ENCODE measurements at regions not wholly inside any gene's neighbourhood (a gene's known extent, or its start where the extent isn't known, plus 50 kb on each side); places are given as distances from the start of the nearest gene placed in this dataset.

GRCh38 chr10:78348411-78349164 lies 314.9 kb downstream of the RPS24 start:
- DNase-seq = no peak

GRCh38 chr10:78349165-78349516 lies 315.5 kb downstream of the RPS24 start:
- no peak for DNase-seq

DNA sequence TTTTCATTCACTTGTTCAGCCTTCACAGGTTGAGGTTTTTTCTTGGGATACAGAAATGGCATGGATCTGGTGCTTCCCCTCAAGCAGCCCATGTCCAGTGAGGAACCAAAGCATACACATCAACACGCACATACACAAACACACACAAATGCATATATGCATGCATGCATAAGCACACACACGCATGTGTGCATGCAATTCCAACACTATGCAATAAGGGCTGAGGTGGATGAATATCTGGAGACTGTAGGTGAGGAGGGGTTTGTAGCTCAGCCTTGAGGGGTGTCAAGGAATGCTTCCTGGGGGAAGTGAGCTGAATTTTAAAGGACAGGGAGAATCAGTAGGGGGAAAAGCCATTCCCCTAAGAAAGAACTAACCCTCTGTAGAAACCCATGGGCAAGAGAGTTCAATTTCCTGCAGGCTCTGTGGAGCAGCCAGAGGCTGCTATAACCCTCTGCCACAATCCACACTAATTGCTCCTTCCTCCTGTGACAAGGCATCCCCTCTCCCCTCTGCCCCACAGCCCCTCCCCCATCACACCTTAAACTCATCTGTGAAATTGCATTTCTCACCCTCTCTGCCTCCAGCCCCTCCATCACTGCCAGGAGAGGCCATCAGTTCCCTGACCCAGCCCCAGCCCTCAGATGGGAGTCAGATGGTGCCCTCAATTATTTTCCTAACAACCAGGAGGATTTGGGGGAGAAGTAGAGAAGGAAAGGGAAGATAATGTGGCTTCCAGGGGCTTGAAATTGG lies 316.4 kb downstream of the RPS24 start:
- no peak for DNase-seq

- DNase-seq = no peak
Measured at GRCh38 chr10:78351283-78351682, 317.6 kb downstream of the RPS24 start.

DNA sequence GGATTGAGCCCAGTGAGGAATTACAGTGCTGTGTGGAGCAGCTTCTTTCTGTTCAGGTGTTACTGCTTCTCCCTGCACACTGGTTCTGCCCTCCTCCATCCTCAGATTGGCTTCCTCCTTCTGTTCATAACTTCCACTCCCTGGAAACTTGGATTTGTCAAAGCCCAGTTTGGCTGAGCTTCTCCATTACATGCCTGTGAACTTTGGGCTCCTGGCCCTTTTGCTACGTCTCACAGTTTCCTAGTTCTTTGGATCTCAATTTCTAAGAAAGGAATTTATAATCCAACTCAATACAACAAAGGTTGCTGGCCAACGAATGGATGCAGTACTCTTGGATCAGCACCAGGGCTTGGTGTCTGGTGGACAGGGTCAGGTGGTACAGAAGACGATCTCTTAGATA lies 318.1 kb downstream of the RPS24 start:
- DNase-seq = no peak

GRCh38 chr10:78353636-78354035 lies 320.0 kb downstream of the RPS24 start:
- no peak for DNase-seq

DNA sequence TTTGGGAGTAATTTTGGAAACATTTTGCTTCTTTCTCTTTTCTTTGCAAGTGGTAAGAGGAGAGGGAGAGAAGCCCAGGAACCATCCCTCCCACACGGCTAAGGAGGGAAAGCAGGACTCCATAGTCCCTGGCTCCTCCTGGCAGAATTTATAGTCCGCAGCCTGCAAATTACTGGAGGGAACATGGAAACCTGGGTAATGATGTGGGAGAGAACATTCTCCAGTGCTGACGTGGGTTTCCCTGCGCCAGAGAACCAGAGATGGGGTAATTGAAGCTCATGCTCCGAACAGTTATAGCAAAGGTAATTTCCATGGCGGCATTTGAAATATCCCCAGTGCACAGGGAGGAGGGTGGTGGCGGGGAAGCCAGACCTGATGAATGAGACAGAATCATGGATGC lies 320.4 kb downstream of the RPS24 start:
- no peak for DNase-seq

DNA sequence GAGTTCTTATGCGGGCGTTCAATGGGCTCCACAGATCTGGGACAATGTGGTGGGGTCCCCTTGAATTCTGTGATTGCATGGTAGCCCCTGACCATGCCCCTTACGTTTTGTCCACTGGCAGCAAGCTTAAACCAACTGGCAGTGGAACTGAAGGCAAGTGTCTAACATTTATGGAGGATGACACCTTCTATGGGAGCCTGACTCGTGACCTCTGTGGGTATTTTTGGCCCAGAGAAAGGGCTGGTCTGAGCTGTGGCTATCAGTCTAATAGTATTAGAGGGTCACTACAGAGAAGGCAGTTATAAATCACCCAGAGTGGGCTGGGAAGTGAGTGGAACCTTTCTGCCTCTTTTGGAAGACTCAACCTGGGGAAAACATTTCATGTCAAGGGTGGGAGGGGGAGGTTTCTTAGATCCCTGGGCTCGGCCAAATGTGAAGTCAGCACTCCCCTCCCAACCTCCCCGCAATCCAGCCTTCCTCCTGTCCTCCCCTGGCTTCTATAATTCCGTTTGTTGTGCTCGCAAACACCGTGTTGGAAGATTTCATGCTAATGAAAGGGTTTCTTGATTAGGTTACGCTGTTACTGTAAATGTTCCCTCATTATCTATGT lies 322.7 kb downstream of the RPS24 start:
- no peak for DNase-seq

DNA sequence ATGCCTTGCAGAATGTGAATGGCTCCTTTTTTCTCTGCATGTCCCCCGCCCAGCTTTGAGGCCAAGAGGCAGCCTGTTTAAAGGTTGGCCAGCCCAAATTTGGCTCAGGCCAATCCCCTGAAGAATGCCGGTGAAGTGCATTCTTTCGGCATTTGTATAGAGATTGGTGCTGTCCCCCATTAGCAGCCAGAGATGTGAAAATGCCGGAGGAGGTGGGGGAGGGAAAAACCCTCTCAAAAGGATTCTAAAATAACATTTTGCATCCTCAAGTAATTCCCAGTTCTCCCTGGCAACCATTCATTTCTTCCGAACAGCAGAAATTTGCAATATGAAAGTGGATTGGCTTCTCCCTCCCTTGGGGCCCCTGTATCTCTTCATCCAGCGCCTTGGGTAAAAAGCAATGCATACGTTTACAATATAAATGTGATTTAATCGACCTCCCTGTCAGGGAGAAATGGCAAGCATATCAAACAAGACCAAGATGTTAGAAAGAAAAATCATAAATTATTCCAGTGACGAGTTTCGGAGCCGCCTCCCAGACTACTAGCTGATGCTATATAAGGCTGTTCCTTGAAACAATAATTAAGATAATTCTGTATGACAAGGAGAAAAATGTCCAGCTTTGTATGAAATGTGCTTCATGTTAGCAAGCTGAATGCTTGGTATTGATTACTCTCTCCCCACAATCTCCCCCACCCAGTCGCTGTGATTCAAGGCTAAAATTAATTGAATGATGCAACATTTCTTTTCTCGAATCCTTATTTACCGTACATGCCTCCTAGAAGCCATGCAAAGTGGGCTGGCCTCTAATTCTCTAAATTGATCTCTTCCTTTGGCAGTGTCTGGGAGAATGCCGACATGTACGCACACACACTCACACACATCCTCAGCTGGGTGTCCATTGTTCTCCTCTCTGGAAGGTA lies 323.7 kb downstream of the RPS24 start:
- DNase-seq = no peak

DNA sequence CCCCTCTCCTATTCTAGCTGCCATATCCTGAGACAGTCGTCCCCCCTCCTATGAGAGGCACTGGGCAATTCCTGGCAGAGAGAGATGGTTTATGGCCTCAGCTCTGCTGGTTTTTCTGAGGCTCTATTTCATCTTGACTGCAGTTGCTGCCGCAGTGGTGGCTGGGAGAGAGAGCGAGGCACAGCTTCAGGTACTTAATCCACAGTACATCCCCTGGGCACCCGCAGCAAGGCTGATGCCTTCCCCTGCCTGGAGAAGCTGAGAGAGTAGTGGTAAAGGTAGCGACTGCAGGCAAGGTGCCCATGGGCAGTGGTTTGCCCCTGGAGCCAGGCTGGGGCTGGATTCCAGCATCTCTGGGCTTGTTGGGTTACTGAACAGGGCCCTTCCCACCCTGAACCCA lies 324.7 kb downstream of the RPS24 start:
- DNase-seq = no peak

DNA sequence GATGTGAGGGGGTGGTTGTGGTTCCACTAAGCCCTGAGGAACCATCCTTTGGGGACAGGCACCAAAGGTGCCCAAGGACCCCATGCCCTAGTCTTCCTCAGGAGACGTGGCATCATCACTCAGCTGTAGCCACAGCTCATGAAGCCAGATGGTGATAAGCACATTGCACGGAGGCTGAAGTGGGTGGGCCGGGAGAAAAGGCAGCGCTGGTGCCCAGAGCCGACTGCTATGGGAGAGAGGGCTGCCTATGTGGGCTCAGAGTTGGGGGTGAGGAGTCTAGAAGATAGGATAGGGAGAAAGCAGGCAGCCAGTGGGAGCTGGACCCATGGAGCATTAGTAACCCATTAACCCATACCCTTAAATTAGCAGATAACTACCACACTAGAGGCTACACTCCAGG lies 325.3 kb downstream of the RPS24 start:
- DNase-seq = no peak

GRCh38 chr10:78359640-78360091 lies 326.0 kb downstream of the RPS24 start:
- no peak for DNase-seq

DNA sequence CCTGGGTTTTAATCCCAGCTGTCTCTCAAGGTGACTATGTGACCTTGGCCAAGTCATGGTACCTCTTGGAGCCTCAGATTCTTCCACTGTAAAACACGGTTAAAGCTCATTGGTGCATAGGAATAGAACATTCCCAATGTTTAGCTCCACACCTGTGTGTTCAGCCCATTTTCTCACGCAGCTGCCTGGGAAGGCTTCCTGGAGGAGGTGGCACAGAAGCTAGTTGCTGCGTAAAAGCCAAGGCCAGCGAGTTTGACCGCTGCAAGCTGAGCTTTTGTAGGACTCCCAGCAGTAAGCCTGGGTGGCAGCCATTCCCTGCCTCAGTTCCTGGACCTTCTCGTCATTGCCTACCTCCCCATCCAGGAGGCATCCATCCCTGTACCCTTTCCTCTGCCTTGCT lies 326.6 kb downstream of the RPS24 start:
- DNase-seq = no peak

DNA sequence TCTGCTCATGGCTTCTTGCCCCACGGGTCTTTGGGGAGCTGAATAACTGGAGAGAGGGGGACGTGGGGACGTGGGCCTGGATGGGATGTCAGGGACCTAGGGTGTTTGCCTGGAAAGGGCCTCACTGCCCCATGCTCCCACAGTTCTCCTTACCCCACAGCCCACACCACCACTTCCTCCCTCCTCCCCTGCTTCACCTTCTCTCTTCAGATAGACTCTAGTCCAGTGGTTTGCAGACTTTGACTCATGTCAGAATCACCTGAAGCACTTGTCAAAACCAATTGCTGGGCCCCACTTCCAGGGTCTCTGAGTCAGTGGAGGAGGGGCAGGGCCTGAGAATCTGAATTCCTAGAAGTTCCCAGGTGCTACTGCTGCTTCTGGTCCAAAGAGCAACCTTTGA lies 327.4 kb downstream of the RPS24 start:
- DNase-seq = no peak

GRCh38 chr10:78362406-78363022 lies 328.9 kb downstream of the RPS24 start:
- DNase-seq = peak; percentile 56 to 69 (median 64)

- no peak for DNase-seq
Measured at GRCh38 chr10:78363190-78363589, 329.5 kb downstream of the RPS24 start.

GRCh38 chr10:78365694-78366093 lies 332.0 kb downstream of the RPS24 start:
- no peak for DNase-seq

DNA sequence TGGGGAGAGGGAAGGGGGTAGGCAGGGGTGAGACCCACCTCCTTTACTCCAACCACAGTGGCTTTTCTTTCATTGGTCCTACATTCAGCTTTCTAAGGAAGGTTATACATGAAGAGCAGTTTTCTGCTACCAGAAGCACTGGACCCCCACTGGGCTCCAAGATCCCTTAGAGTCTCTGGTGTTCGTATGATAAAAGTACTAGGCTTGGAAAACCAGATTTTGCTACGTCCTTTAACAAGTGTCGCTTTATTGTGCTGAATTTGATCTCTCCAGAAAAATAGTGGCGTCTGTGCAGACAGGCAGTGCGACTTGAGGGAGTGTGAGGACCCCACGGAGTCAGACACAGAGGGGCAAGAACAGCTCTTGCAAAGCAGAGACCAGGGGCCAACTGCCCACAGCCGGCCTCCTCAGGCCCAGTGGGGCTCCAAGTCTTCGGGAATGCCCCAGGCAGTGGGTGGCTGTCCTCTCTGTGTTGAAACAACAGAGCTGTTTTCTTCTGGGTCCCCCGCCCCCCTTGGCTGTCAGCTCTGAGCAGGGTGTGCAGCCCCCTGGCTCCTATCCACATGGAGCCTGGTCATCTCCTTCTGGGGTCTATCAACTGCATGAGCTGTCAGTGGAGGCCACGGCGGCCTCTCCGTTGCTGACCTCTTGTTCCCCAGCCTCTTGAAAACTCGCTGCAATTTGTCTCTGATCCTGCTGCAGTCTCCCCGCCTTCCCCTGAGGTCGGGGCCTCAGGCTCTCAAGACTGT lies 333.2 kb downstream of the RPS24 start:
- DNase-seq = no peak

DNA sequence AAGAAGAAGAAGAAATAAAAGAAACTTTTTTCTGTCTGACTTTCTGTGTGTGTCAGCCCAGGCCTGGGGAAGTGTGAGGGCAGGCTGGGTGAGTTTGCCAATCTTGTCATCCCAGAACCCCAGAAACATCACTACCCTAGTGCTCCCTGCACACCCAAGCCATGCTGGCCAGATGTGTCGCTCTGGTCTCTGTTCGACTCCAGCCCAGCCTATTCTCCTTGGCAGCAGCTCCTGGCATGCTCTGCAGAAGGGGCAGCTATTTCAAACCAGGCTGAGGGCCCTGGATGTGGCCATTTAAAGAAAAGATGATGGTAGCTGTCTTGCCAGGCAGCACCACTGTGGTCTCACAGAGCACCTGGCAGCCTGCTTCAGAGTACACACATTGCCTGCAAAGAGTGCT lies 334.1 kb downstream of the RPS24 start:
- DNase-seq = no peak

DNA sequence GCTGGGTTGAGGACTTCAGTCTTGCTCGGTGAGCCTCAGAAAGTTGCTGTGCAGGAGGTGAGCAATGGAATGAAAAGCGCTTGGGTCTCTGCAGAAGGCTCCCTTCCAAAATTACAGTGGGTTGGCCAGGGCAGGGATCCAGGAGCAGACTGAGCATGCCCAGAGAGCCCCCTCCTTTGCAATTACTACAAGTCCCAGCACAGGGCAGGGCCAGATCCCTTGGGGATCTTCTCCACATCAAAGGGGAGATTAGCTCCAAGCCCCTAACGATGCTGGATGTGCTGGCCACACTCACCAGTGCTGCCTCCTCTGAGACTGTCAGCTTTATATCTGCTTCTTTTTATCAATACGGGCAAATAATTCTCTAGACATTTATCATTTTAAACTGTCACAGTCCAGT lies 337.5 kb downstream of the RPS24 start:
- DNase-seq = no peak

DNA sequence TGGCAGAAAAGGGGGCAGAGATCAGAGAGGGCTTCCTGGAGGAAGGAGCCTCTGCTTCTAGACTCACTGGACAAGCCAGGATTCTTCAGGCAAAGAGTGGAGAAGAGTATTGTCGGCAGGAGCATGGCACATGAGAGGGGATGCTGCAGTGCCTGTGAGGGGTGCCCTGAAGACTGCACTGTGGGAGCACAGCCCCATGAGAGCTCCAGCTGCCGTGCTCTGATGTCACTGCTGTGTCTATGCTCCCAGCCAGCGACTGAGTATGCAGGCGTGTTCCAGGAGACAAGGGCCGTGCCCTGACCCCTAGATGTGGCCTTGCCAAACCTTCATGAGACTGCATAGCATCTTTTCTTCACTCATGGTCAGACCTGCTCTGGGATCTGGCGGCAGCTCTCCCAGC lies 339.1 kb downstream of the RPS24 start:
- DNase-seq = no peak

Measured in suppressor macrophage treated with lipopolysaccharide for 1 hour (primary cell).